ENCODE measurements at regions not wholly inside any gene's neighbourhood (a gene's known extent, or its start where the extent isn't known, plus 50 kb on each side); places are given as distances from the start of the nearest gene placed in this dataset.
"Not testable (repeated sequence)": the region's sequence is repeated elsewhere in the genome, so short reads cannot be mapped to it uniquely, and the experiment has no call there.

DNA sequence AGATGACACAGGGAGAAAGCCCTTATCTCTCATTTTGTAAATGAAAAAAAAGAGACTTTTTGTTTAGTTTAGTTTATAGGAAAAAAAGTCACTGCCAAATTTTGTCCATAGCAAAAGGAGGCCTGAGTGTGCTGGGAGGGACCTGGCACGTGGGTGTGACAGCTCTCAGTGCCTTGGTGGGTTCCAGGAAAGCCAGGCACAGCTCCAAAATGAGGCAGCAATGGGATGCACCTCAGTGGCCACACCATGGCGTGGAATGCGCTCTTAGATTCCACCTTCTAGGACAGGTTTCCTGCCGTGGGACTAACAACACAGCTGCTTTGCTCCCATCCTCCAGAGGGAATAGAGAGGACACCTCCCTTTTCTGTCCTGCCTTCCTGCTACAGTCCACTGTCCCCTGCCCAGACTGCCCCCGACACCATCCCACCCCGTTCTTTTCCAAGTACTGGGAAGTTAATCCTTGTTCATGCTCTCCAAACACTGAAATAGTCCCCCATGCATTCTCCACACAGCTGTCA lies 207.6 kb downstream of the EMP1 start:
- Histone ChIP-seq H3K4me1 (ENCODE audit: control insufficient read depth, insufficient read depth, low read length, poor library complexity, severe bottlenecking) (no peaks in the 10 kb centered on the region), H3K27ac (ENCODE audit: insufficient read depth, low read length, poor library complexity, severe bottlenecking) (no peak overlapping the region), H3K9me3 (ENCODE audit: control insufficient read depth, low read length) (no peaks in the 10 kb centered on the region), H3K36me3 (ENCODE audit: control insufficient read depth, insufficient read depth, low read length) (no peaks in the 10 kb centered on the region), H3K27me3 (replicated peaks; ENCODE audit: control insufficient read depth, insufficient read depth, low read length, poor library complexity, severe bottlenecking) (no peaks in the 10 kb centered on the region), H3K4me3 (ENCODE audit: insufficient read depth, low read depth, low read length, poor library complexity, severe bottlenecking) (no peak overlapping the region)
- DNase-seq, result no peak

GRCh38 chr12:13391375-13391774 lies 194.8 kb downstream of the EMP1 start:
- not testable (repeated sequence) for H3K27me3 ChIP-seq (replicated peaks; ENCODE audit: control insufficient read depth, insufficient read depth, low read length, poor library complexity, severe bottlenecking); H3K4me1 ChIP-seq (ENCODE audit: control insufficient read depth, insufficient read depth, low read length, poor library complexity, severe bottlenecking); H3K9me3 ChIP-seq (ENCODE audit: control insufficient read depth, low read length); H3K36me3 ChIP-seq (ENCODE audit: control insufficient read depth, insufficient read depth, low read length); DNase-seq; H3K4me3 ChIP-seq (ENCODE audit: insufficient read depth, low read depth, low read length, poor library complexity, severe bottlenecking); H3K27ac ChIP-seq (ENCODE audit: insufficient read depth, low read length, poor library complexity, severe bottlenecking)

GRCh38 chr12:13390918-13391317 lies 194.4 kb downstream of the EMP1 start:
- no peaks in the 10 kb centered on the region for H3K4me1 ChIP-seq (ENCODE audit: control insufficient read depth, insufficient read depth, low read length, poor library complexity, severe bottlenecking)
- DNase-seq, result no peak
- no peaks in the 10 kb centered on the region for H3K36me3 ChIP-seq (ENCODE audit: control insufficient read depth, insufficient read depth, low read length)
- H3K27me3 ChIP-seq (replicated peaks; ENCODE audit: control insufficient read depth, insufficient read depth, low read length, poor library complexity, severe bottlenecking), result no peaks in the 10 kb centered on the region
- no peak overlapping the region for H3K4me3 ChIP-seq (ENCODE audit: insufficient read depth, low read depth, low read length, poor library complexity, severe bottlenecking)
- H3K27ac ChIP-seq (ENCODE audit: insufficient read depth, low read length, poor library complexity, severe bottlenecking), result no peak overlapping the region
- no peaks in the 10 kb centered on the region for H3K9me3 ChIP-seq (ENCODE audit: control insufficient read depth, low read length)

DNA sequence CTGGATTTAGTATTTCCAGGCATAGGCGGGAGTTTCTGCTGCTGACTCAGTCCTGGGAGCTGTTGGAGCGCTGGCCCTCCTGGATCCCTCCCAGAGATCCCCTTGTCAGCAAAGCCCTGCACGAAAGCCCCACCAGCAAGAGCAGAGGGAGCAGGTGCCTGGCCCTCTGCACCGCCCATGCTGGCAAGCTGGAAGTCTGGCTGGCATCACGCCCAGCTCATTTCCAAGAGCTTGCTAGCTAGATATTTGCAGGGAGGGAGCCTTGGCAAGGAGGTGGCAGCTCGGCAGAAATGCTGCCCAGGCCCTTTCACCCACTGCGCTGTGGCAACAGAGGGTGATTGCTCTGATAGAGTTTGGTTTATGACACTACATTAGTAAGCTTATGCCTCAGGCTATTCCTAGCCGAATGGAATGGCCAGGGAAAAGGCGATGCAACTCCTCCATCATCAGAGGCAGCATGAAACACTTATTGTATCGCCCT lies 193.9 kb downstream of the EMP1 start:
- H3K9me3 ChIP-seq (ENCODE audit: control insufficient read depth, low read length), result no peaks in the 10 kb centered on the region
- H3K27ac ChIP-seq (ENCODE audit: insufficient read depth, low read length, poor library complexity, severe bottlenecking), result no peak overlapping the region
- H3K4me1 ChIP-seq (ENCODE audit: control insufficient read depth, insufficient read depth, low read length, poor library complexity, severe bottlenecking), result no peaks in the 10 kb centered on the region
- H3K27me3 ChIP-seq (replicated peaks; ENCODE audit: control insufficient read depth, insufficient read depth, low read length, poor library complexity, severe bottlenecking), result no peaks in the 10 kb centered on the region
- no peak for DNase-seq
- H3K4me3 ChIP-seq (ENCODE audit: insufficient read depth, low read depth, low read length, poor library complexity, severe bottlenecking), result no peak overlapping the region
- H3K36me3 ChIP-seq (ENCODE audit: control insufficient read depth, insufficient read depth, low read length), result no peaks in the 10 kb centered on the region

- Histone ChIP-seq H3K4me3 (ENCODE audit: insufficient read depth, low read depth, low read length, poor library complexity, severe bottlenecking) (no peak overlapping the region), H3K27ac (ENCODE audit: insufficient read depth, low read length, poor library complexity, severe bottlenecking) (no peak overlapping the region), H3K9me3 (ENCODE audit: control insufficient read depth, low read length) (no peaks in the 10 kb centered on the region), H3K4me1 (ENCODE audit: control insufficient read depth, insufficient read depth, low read length, poor library complexity, severe bottlenecking) (no peaks in the 10 kb centered on the region), H3K36me3 (ENCODE audit: control insufficient read depth, insufficient read depth, low read length) (no peaks in the 10 kb centered on the region), H3K27me3 (replicated peaks; ENCODE audit: control insufficient read depth, insufficient read depth, low read length, poor library complexity, severe bottlenecking) (no peaks in the 10 kb centered on the region)
- DNase-seq, result no peak
Observed at GRCh38 chr12:13387101-13387500, 190.6 kb downstream of the EMP1 start.

DNA sequence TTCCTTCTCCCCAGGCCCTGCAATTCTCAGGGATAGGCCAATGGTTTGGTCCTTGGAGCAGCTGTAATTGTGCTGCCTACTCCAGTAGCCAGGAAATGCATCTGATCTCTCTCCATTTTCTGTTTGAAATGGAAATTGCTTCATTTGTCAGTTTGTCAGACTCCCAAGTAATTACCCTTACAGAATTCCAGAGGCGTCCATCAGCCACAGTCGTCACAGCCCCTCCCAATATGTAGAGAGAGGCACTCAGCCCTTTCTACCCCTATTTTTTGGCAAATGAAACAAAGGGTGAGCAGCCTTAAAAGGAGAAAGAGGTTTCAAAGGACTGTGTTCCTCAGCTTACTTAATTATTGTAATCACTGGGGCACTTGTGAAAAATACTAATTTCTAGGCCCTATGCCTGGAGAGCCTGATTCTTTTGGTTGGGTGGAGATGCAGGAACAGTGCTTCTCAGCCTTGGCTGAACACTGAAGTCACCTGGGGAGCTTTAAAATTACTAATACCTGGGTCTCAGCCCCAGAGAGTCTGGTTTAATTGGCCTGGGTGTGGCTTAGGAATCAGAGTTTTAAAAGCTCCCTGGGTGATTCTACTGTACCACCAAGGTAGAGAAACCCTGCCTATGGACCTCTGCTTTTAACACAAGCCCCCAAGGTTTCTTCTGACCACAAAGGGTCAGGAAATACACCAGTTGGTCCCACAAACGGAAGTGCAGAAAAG lies 190.0 kb downstream of the EMP1 start:
- H3K9me3 ChIP-seq (ENCODE audit: control insufficient read depth, low read length), result no peaks in the 10 kb centered on the region
- no peak overlapping the region for H3K4me3 ChIP-seq (ENCODE audit: insufficient read depth, low read depth, low read length, poor library complexity, severe bottlenecking)
- H3K27me3 ChIP-seq (replicated peaks; ENCODE audit: control insufficient read depth, insufficient read depth, low read length, poor library complexity, severe bottlenecking), result no peaks in the 10 kb centered on the region
- no peaks in the 10 kb centered on the region for H3K36me3 ChIP-seq (ENCODE audit: control insufficient read depth, insufficient read depth, low read length)
- no peaks in the 10 kb centered on the region for H3K4me1 ChIP-seq (ENCODE audit: control insufficient read depth, insufficient read depth, low read length, poor library complexity, severe bottlenecking)
- no peak overlapping the region for H3K27ac ChIP-seq (ENCODE audit: insufficient read depth, low read length, poor library complexity, severe bottlenecking)
- no peak for DNase-seq

- Histone ChIP-seq H3K27me3 (replicated peaks; ENCODE audit: control insufficient read depth, insufficient read depth, low read length, poor library complexity, severe bottlenecking) (no peaks in the 10 kb centered on the region), H3K27ac (ENCODE audit: insufficient read depth, low read length, poor library complexity, severe bottlenecking) (no peak overlapping the region)
- DNase-seq, result no peak
Observed at GRCh38 chr12:13383379-13383778, 186.9 kb downstream of the EMP1 start.

GRCh38 chr12:13380297-13380696 lies 183.8 kb downstream of the EMP1 start:
- H3K4me1 ChIP-seq (ENCODE audit: control insufficient read depth, insufficient read depth, low read length, poor library complexity, severe bottlenecking), result no peaks in the 10 kb centered on the region
- no peak overlapping the region for H3K27ac ChIP-seq (ENCODE audit: insufficient read depth, low read length, poor library complexity, severe bottlenecking)
- H3K4me3 ChIP-seq (ENCODE audit: insufficient read depth, low read depth, low read length, poor library complexity, severe bottlenecking), result no peak overlapping the region
- no peaks in the 10 kb centered on the region for H3K36me3 ChIP-seq (ENCODE audit: control insufficient read depth, insufficient read depth, low read length)
- no peaks in the 10 kb centered on the region for H3K27me3 ChIP-seq (replicated peaks; ENCODE audit: control insufficient read depth, insufficient read depth, low read length, poor library complexity, severe bottlenecking)
- no peak for DNase-seq
- H3K9me3 ChIP-seq (ENCODE audit: control insufficient read depth, low read length), result no peaks in the 10 kb centered on the region

More at GRCh38 chr12:13383379-13383778, 186.9 kb downstream of the EMP1 start:
- Histone ChIP-seq H3K4me1 (ENCODE audit: control insufficient read depth, insufficient read depth, low read length, poor library complexity, severe bottlenecking) (no peaks in the 10 kb centered on the region), H3K4me3 (ENCODE audit: insufficient read depth, low read depth, low read length, poor library complexity, severe bottlenecking) (no peak overlapping the region), H3K9me3 (ENCODE audit: control insufficient read depth, low read length) (no peaks in the 10 kb centered on the region), H3K36me3 (ENCODE audit: control insufficient read depth, insufficient read depth, low read length) (no peaks in the 10 kb centered on the region)

DNA sequence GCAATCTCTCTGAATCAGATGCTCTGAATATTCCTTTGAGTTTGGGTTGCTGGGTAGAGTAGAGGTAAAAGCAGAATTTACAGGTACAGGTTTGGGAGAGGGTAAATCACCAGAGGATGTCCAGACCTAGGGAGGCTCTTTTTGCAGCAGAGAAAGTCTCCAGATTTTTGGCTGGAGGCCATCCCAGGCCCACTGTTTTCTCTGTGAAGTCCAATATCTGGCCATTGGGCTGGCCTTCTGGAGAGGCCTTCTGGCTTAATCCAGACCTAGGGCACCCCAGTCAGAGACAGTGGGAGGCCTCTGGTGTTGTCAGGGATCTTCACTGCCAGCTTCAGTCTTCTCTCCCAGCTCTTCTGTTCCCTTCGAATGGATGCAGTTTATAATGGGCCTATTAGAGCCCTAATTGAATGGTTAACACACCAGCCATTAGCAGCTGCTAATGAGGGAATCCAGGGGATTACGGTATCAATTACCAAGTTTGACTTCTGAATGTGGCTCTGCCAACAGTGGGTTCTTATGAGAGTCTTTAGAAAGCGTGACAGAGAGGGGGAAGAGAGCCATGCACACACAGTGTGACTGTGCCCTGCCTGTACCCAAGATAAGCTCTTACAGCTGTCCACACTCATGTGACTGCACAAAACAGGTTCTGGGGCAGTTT lies 183.1 kb downstream of the EMP1 start:
- Histone ChIP-seq H3K9me3 (ENCODE audit: control insufficient read depth, low read length) (no peaks in the 10 kb centered on the region), H3K27ac (ENCODE audit: insufficient read depth, low read length, poor library complexity, severe bottlenecking) (no peak overlapping the region), H3K27me3 (replicated peaks; ENCODE audit: control insufficient read depth, insufficient read depth, low read length, poor library complexity, severe bottlenecking) (no peaks in the 10 kb centered on the region), H3K4me3 (ENCODE audit: insufficient read depth, low read depth, low read length, poor library complexity, severe bottlenecking) (no peak overlapping the region), H3K4me1 (ENCODE audit: control insufficient read depth, insufficient read depth, low read length, poor library complexity, severe bottlenecking) (no peaks in the 10 kb centered on the region), H3K36me3 (ENCODE audit: control insufficient read depth, insufficient read depth, low read length) (no peaks in the 10 kb centered on the region)
- no peak for DNase-seq

DNA sequence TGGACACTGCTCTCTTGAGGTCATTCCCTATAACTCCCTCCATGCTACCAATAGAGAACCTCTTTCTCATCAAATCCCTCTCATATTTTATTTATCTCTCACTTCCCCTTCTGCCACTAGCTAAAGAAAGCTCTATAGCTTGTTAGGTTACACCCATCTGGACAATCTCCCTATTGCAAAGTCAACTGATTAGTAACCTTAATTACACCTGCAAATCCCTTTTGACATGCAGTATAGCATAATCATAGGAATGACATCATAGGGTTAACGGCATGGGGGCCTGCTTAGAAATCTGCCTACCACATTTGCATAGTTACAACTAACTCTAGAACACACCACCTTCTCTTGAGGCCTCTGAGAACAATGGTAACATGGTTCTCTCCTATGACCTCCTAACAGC lies 181.2 kb downstream of the EMP1 start:
- no peak overlapping the region for H3K4me3 ChIP-seq (ENCODE audit: insufficient read depth, low read depth, low read length, poor library complexity, severe bottlenecking)
- no peak for DNase-seq
- no peaks in the 10 kb centered on the region for H3K4me1 ChIP-seq (ENCODE audit: control insufficient read depth, insufficient read depth, low read length, poor library complexity, severe bottlenecking)
- no peaks in the 10 kb centered on the region for H3K36me3 ChIP-seq (ENCODE audit: control insufficient read depth, insufficient read depth, low read length)
- H3K9me3 ChIP-seq (ENCODE audit: control insufficient read depth, low read length), result no peaks in the 10 kb centered on the region
- H3K27me3 ChIP-seq (replicated peaks; ENCODE audit: control insufficient read depth, insufficient read depth, low read length, poor library complexity, severe bottlenecking), result no peaks in the 10 kb centered on the region
- H3K27ac ChIP-seq (ENCODE audit: insufficient read depth, low read length, poor library complexity, severe bottlenecking), result no peak overlapping the region
